Stomach (tissue), 8 donors: ENCODE measurements at regions not wholly inside any gene's neighbourhood (a gene's known extent, or its start where the extent isn't known, plus 50 kb on each side); places are given as distances from the start of the nearest gene placed in this dataset.

Experiments used
- DNase-seq, 2 donors: peaks; one replicate each; pipeline versions ENCODE4 v3.0.0 to v3.0.0-alpha.2; 2013 to 2019
- H3K27ac ChIP-seq, 5 donors: fragments of 200-600 bp in 4 of 5; sonication (generic) in 4 of 5; one replicate each; pipeline ENCODE4 v1.5.1; 2013 to 2019; ENCODE audit warnings: mild to moderate bottlenecking in 1 of 5, moderate library complexity in 1 of 5
- H3K27me3 ChIP-seq, 3 donors: fragments of 200-600 bp; sonication (generic); one replicate each; pipeline ENCODE4 v1.5.1; 2017 to 2019; ENCODE audit warnings: mixed run types in 1 of 3
- H3K36me3 ChIP-seq, 4 donors: fragments of 200-600 bp; sonication (generic); 1 replicate in 3 of 4; 2 replicates in 1 of 4; pipeline ENCODE4 v1.5.1; 2016 to 2019
- H3K4me1 ChIP-seq, 4 donors: fragments of 200-600 bp; sonication (generic); one replicate each; pipeline ENCODE4 v1.5.1; 2016 to 2019
- H3K4me3 ChIP-seq, 4 donors: fragments of 200-600 bp; sonication (generic) in 3 of 4; one replicate each; pipeline ENCODE4 v1.5.1; 2016 to 2019; ENCODE audit warnings: mild to moderate bottlenecking in 1 of 4
- H3K9me3 ChIP-seq, 4 donors: fragments of 200-600 bp; sonication (generic); one replicate each; pipeline ENCODE4 v1.5.1; 2016 to 2019
- EP300 ChIP-seq: sonication (generic); formaldehyde crosslinking; IDR thresholded peaks from one replicate; pipeline ENCODE4 v1.6.1; 2017; ENCODE audit warnings: antibody characterized with exemption
- POLR2A ChIP-seq, 4 donors: fragments of 450-650 bp; IDR thresholded peaks; one replicate each; pipeline ENCODE4 v1.6.1; 2016; ENCODE audit warnings: antibody characterized with exemption in 4 of 4, control low read depth in 2 of 4, mild to moderate bottlenecking in 1 of 4, moderate library complexity in 1 of 4
- POLR2AphosphoS5 ChIP-seq, 3 donors: sonication (generic); formaldehyde crosslinking; IDR thresholded peaks; one replicate each; pipeline ENCODE4 v1.6.1; 2016; ENCODE audit warnings: antibody characterized with exemption in 3 of 3
- WGBS, 5 donors: extraction: QIAGEN DNeasy Blood & Tissue Kit in 3 of 5; methylation state at CpG; one replicate each; pipeline versions ENCODE4 v1.1.5 to v1.1.7; 2013 to 2018; 5-methylcytosine and 5-hydroxymethylcytosine counted together
- intact Hi-C: fragments of 100-400 bp; cut with DNase I; formaldehyde crosslinking; loops from one replicate; pipeline ENCODE4 v1.15.1; 2023; ENCODE audit warnings: low total_unique reads
- TF ChIP-seq, protein P1 (sequence below), 7 experiments: fragments of 450-650 bp in 4 of 7; fragments of 200-600 bp in 3 of 7; sonication (generic) in 3 of 7; IDR thresholded peaks; one replicate each; pipeline ENCODE4 v1.5.1; 2016 to 2019; ENCODE audit warnings: antibody characterized with exemption in 7 of 7, control low read depth in 2 of 7, mild to moderate bottlenecking in 1 of 7
- donor health status: healthy with polysubstance abuse.
- donor health status: Bipolar disorder and iron deficiency.
- donor health status: healthy.

DNA sequence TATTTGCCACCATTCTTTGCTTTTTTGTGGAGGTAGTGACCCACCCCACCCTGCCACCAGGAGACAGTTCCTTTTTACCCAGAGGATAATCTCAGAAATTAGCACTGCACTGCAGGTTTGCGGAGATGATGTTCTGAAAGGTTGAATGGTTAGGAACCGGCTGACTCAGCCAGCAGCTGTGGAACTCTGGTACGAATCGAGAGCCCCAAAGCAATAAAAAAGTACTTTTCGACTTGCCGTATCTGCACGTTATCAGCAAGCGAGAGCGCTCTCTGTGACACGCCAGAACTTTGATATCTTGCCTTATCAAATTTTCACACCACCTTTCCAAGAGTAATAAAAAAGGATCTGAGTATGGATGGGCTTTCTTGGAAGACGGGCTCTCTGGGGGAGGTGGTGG lies 96.3 kb upstream of the EEF2KMT start:
- TF ChIP-seq POLR2A (IDR thresholded peaks at IDR 0.05) (no peak), EP300 (no peak), POLR2AphosphoS5 (IDR thresholded peaks at IDR 0.05) (no peak)
- TF ChIP-seq, protein P1, sequence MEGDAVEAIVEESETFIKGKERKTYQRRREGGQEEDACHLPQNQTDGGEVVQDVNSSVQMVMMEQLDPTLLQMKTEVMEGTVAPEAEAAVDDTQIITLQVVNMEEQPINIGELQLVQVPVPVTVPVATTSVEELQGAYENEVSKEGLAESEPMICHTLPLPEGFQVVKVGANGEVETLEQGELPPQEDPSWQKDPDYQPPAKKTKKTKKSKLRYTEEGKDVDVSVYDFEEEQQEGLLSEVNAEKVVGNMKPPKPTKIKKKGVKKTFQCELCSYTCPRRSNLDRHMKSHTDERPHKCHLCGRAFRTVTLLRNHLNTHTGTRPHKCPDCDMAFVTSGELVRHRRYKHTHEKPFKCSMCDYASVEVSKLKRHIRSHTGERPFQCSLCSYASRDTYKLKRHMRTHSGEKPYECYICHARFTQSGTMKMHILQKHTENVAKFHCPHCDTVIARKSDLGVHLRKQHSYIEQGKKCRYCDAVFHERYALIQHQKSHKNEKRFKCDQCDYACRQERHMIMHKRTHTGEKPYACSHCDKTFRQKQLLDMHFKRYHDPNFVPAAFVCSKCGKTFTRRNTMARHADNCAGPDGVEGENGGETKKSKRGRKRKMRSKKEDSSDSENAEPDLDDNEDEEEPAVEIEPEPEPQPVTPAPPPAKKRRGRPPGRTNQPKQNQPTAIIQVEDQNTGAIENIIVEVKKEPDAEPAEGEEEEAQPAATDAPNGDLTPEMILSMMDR (IDR thresholded peaks at IDR 0.05): no peak
- no peak overlapping the region for H3K4me3 ChIP-seq
- H3K36me3 ChIP-seq: no peaks in the 10 kb centered on the region
- peaks cover 0 to 7% (median 2%) of the 10 kb centered on the region in 4 donors for H3K9me3 ChIP-seq
- no peak overlapping the region for H3K27ac ChIP-seq
- DNase-seq: no peak
- H3K27me3 ChIP-seq: peaks cover 0 to 28% (median 0%) of the 10 kb centered on the region in 3 donors
- WGBS, 5 donors: 76 to 88% (median 80%) methylated on average over 11 of the region's 11 CpGs
- intact Hi-C loops: no loop called here
- no peaks in the 10 kb centered on the region for H3K4me1 ChIP-seq

DNA sequence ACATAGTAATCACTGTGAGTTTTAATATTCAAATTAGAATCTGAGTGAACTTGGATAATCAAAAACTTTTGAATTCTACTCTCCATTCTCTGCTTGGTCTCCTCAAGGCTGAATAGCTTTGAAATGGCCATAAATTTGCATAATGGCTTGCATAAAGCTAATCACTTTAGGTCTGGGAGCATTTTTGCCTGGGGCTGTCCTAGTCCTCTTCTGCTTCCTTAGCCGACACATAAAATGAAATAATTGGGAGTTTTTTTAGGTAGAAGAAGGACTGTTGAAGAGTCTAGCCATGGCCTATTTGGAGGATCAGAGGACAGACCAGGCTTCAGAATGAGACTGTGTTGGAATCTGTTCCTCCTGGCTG lies 91.4 kb upstream of the EEF2KMT start:
- Histone ChIP-seq H3K4me3 (no peak overlapping the region), H3K27ac (no peak overlapping the region), H3K36me3 (no peaks in the 10 kb centered on the region), H3K4me1 (no peaks in the 10 kb centered on the region), H3K27me3 (no peaks in the 10 kb centered on the region), H3K9me3 (peaks cover 0 to 4% (median 0%) of the 10 kb centered on the region in 4 donors)
- WGBS, 5 donors: 83 to 94% (median 91%) methylated on average over 1 of the region's 1 CpG
- no peak for TF ChIP-seq POLR2A (IDR thresholded peaks at IDR 0.05)
- no peak for TF ChIP-seq EP300
- TF ChIP-seq POLR2AphosphoS5 (IDR thresholded peaks at IDR 0.05): no peak
- TF ChIP-seq, protein P1 (IDR thresholded peaks at IDR 0.05): no peak
- intact Hi-C loops: no loop called here
- DNase-seq: no peak

DNA sequence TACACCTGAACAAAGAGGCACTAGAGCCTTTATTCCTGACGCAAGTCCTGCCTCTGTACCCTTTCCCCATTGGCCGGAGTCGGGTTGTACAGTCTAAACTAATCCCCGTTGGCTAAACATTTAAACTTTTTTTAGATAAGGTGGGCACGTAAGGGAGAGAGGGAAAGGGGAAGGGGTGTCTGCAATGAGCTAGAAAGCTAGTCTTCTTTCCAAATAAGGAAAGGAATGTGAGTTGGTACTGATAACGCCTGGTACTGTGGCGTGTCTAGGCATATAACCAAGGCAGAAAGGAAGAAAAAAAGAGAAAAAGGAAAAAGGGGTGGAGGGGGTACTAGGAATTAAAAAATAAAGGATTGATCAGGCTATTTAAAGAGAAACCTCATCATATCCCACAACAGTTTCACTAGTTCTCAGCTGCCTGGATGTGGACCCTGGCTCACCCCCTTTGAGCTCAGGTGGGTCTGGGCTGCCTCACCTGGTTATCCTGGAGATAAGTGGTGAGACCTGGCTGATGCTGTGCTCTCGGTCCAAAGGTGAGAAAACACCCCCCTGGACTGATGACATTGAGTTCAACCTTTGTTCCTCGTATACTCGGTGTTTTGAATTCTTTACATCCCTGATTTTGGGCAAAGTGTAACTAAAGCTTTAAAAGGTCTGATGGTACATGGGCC lies 90.9 kb upstream of the EEF2KMT start:
- WGBS, 5 donors: 20 to 31% (median 21%) methylated on average over 10 of the region's 10 CpGs

DNA sequence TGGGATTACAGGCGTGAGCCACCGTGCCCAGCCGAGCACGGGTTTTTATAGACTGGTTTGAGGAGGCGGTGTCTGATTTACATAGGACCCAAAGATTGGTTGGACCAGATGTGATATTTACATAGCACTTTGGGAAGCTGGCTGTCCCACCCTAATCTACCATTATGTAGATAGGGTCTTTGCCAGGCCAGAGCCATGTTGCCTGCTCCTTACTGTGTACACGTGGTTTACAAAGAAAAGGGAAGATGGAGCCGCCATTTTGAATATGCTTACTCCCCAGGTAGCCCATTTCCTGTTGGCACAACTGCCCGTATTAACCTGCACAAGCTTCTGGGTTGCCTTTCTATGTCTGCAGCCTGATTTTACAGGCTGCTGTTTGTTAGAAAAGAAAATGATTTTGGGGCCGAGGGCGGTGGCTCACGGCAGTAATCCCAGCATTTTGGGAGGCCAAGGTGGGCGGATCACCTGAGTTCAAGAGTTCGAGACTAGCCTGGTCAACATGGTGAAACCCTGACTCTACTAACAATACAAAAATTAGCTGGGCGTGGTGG lies 89.9 kb upstream of the EEF2KMT start:
- H3K4me1 ChIP-seq: no peaks in the 10 kb centered on the region
- DNase-seq: no peak
- H3K36me3 ChIP-seq: no peaks in the 10 kb centered on the region
- H3K9me3 ChIP-seq: peaks cover 0 to 4% (median 0%) of the 10 kb centered on the region in 4 donors
- H3K4me3 ChIP-seq: no peak overlapping the region
- WGBS, 5 donors: 84 to 90% (median 87%) methylated on average over 14 of the region's 14 CpGs
- H3K27ac ChIP-seq: no peak overlapping the region
- intact Hi-C loops: no loop called here
- H3K27me3 ChIP-seq: no peaks in the 10 kb centered on the region
- TF ChIP-seq, protein P1 (IDR thresholded peaks at IDR 0.05): no peak
- TF ChIP-seq POLR2A (IDR thresholded peaks at IDR 0.05): no peak
- no peak for TF ChIP-seq POLR2AphosphoS5 (IDR thresholded peaks at IDR 0.05)
- TF ChIP-seq EP300: no peak

More for the DNA sequence above, 90.9 kb upstream of the EEF2KMT start:
- no peaks in the 10 kb centered on the region for H3K27me3 ChIP-seq
- no peak overlapping the region for H3K27ac ChIP-seq
- no peaks in the 10 kb centered on the region for H3K36me3 ChIP-seq
- intact Hi-C loops: no loop called here
- DNase-seq: peak in 1 of 2 donors; percentile 9
- H3K4me1 ChIP-seq: no peaks in the 10 kb centered on the region
- peaks cover 0 to 4% (median 0%) of the 10 kb centered on the region in 4 donors for H3K9me3 ChIP-seq
- TF ChIP-seq EP300: no peak
- no peak for TF ChIP-seq POLR2AphosphoS5 (IDR thresholded peaks at IDR 0.05)
- TF ChIP-seq, protein P1 (IDR thresholded peaks at IDR 0.05): no peak
- TF ChIP-seq POLR2A (IDR thresholded peaks at IDR 0.05): no peak
- H3K4me3 ChIP-seq: no peak overlapping the region
